Amniotic stem cell (primary cell): ENCODE measurements at regions not wholly inside any gene's neighbourhood (a gene's known extent, or its start where the extent isn't known, plus 50 kb on each side); places are given as distances from the start of the nearest gene placed in this dataset.
A peak's percentile ranks its signal among the peaks of the same experiment; 100 is the strongest.

ENCODE experiments used
- DNase-seq: peaks from one replicate; lab custom pipeline; 2025; lab: John Stamatoyannopoulos, UW

DNA sequence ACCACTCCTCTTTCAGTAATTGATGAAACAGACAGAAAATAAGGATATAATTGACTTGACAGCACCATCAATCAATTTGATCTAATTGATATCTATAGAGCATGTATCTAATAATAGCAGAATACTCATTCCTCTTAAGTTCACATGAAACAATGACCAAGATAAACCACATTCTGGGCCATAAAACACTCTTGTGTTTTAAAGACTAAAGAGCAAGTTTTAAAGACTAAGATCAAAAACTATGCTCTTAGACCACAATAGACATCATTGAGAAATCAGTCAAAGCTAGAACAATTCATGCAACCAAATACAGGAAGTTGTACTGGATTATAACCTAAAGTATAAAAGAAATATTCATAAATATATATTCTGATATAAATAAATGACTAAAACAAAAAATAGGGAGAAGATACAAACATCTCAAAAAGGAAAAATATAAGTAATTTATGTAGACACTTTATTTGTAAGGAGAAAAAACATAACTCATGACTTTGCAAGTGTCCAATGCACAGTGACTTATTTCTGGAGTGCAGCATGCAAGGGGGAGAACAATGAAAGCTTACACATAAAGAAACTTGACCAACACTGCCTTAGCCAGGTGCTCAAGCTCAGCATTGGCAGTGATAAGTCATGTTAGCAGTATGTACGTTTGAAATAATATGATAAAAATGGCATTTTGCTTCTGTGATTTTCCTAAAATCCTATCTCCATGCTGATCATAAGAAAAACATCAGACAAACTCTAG lies 312.7 kb upstream of the IGFBP3 start:
- no peak for DNase-seq

DNA sequence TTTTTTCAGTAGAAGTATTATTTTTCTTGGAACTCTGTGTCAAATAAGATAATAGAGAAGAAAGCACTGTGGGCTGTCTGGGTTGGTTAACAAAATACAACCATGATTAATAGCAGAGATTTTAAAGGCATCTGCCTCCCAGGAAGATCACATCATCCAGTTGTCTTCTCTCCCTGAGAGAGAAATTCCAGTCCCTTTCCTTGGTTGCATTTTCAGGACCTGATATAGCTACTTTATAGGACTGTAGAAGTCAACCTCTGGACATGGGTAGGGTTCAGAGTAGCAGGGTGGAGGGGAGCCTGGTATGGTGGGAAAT lies 309.9 kb upstream of the IGFBP3 start:
- no peak for DNase-seq

DNA sequence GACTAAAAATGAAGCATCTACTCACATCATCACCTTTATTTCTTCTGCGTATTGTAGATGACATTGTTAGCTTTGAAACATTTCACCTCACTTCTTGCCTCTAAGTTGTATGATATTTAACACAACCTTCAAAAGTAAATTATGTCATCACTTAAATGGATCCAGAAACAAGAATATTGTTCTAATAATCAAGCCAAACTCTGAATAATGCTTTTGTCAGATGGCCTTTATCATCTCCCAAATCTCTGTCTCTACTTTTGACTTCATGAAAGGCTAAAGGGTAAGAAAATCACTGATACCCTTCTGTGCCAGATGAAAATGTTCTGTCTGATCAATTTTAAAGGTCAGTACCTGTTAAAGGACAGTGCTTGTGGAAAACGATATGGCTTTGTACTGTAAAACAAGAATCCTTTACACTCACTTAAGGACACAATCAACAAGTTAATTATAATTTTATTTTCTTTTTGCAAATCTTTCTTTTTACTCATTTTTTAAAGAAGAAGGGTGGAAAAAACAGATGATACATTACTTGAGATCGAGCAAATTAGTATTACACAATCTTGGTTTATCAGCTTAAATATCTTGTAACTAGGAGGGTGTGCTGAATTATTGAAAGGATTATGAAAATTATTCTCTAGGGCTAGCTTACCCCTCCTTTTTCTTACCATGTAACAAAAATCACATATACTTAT lies 309.4 kb upstream of the IGFBP3 start:
- no peak for DNase-seq

DNA sequence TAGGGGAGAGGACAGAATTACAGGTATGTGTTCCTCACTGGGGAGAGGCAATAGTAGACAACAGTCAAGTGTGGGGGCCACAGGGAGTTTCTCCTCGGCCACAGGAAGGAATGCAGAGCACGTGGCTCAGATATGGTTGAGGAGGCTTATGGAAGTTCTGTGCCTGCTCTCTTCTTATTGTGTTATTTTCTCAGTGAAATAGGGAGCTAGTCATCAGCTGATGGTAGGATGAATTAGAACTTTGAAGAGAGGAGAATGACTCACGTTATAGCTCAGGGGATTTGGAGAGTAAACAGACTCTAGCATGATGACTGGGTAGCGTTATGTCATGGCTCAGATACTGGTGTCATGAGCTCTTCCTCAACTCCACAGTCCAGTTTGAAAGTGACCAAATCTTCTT lies 308.3 kb upstream of the IGFBP3 start:
- peak; percentile 72 for DNase-seq

DNA sequence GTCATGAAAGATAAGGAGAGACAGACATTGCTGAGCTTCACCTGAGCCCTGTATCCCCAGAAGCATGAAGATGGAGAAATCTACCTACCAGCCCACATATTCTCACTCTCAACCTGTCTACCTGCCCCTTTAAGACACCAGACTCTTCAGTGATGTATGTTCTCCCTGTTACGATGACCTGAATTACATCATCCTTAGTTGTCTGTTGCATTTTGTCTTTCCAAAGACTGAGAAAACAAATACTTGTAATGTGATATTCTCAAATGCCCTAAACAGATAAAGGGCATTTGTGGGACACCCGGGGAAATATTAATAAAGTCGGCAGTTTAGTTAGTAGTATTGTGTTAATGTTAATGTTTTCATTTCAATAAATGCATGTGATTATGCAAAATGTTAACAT lies 305.8 kb upstream of the IGFBP3 start:
- DNase-seq: no peak

DNA sequence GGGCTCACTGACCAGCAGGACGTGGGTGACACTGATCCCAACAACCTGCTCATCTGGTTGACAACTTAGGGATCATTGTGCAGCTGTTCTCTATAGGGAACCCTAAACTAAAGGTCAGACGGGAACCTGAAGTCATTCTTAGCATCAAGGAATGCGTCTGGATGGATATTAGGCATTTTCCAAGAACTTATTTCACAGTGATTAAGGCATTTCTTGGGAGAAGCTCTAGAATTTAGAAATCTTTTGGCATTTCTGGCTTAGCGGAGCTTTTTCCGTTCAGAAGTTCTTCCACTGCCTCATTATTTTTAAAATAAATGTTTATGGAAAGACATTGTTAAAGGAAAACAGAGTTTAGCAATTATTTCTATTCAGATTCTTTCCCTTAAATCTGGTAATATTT lies 303.3 kb upstream of the IGFBP3 start:
- DNase-seq: no peak

DNA sequence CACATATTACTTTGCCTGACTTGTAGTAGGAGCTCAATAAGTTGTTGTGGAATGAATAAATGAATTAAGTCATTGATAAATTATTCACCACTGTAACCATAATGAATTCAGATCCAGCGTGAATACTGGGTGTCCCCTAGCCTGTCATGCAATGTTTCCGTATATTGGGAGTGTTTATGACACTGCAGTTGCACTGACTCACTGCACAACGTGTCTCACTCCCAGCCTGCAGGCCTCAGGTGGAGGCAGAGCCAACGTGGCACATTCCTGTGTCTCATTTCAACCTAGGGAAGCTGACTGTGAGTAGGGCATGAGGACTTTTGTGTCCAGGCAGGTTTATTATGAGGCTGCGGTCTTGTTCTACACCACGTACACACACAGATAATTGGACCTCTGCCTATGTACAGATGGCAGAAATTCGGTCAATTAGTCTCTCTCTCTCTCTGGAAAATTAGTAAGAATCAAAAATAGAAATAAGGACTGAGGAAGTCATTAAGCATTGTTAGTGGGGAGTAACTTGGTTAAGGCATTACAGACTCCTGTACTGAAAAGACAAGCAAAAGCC lies 299.1 kb upstream of the IGFBP3 start:
- no peak for DNase-seq

DNA sequence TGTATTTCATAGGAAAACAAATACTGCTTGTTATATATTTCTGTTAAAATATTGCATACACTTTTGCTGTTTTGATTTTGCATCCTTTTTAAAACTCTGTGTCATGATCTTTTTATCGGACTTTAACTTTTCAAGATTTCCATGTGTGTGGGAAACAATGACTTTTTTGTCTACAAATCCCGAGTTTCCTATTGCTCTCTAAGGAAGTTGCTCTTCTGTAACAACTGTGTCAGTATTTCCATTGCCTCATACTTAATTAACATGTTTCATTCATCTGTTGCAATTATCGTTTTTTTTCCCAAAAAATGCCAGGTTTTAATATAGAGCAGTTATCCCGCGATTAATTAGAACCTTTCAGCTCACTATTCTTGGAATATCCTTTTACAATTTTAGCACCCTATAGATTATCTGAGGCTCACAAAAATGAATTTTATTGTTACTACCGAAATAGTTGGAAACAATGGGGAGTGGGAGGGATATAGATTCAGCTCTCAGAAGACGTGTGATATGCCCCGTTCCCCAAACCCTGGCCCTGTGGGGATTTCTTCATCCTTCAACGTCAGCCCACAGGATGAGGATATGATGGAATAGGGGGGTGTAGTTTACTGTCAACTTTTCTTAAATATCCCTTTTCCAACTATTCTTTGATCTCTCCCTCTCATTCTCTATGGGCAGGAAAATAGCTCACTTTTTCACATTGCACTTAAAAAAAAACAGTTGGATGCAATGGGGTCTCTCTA lies 297.6 kb upstream of the IGFBP3 start:
- no peak for DNase-seq

DNA sequence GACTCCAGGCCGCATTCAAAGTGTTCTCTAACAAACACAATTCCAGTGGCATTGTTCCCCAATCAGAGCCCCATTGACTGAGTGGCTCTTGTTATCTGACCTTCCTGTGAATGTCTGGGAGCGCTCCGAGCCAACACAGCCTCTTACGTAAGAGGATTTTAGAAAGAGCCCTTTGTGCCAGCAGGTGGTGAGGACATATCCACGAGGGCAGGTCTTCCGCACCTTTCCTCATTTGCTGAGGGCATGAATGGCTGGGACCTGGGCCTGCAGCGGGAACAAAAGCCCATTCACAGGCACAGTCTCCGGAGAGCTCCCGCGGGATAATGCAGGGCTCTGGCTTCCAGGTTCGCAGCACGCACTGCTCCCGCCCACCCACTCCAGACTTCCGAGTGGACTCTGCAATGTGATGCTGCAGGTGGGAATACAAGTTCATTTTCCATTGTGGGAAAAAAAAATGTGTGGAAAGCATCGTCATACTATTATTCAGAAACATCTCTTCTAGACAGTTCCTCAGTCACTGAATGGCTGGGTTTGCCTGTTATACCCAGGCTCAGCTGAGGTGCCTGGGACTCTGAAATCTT lies 295.0 kb upstream of the IGFBP3 start:
- DNase-seq: no peak

DNA sequence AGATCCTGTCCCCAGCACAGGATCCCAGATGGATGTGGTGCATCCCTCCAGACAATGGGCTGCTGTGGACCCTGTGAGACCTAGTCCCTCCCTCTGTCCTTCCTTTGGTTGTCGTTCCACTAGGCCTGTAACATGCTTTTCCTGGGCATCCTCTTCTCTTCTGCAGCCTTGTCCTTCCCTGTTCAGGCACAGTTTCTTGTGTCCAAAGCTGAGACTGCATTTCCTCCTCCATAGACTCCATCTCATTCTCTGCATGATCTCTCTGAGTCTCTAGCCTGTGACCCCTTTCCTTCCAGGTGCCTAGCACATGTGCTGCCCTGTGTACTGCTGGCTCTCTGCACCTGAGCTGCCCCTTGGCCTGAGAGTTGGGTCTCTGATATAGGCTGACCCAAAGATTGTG lies 293.5 kb upstream of the IGFBP3 start:
- DNase-seq: no peak

DNA sequence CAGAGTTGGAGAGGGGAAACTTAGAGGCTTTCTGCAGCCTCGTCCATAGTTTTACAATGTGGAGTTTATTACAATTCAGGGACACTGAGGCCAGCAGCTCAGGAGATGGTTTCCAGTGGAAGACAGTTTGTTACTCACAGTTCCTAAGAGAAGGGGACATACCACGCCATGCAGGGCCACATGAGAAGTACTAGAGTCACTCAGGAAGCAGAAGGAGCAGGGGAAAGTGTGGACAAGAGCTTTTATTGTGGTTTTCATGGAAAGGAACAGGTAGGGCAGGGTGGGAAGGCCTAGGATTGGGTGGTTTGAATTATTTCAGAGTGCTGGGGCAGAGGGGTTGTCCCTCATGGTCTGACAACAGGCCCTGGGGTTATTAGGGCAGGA lies 292.1 kb upstream of the IGFBP3 start:
- no peak for DNase-seq

DNA sequence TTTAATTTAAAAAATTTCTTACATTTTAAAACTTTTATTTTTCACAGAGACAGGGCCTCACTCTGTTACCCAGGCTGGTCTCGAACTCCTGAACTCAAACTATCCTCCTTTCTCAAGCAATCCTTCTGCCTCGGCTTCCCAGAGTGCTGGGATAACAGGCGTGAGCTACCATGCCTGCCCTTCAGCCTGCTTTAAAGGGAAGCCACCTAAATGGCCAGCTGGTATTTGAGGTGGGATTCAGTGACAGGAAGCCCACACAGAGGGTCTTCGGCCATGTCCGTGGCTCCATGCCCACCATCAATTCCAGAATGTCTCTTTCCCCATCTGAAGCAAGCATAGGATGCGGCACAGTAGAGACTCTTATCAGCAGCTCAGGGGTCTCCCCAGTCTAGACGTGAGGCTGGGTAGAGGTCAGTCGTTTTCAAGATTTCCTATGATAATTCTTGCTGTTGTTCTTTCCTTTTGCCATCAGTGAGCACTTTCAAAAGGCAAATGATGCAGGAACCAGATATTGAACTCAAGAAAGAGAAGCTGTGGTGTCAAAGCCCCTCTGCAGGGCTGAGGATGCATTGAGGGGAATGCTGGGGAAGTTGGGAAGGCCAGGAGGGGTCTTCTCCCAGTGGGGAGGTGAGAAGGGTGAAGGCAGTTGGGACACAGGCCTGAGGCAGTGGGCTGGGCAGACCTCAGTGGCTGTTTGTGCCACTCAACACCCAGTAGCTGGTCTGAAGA lies 291.5 kb upstream of the IGFBP3 start:
- DNase-seq: no peak

DNA sequence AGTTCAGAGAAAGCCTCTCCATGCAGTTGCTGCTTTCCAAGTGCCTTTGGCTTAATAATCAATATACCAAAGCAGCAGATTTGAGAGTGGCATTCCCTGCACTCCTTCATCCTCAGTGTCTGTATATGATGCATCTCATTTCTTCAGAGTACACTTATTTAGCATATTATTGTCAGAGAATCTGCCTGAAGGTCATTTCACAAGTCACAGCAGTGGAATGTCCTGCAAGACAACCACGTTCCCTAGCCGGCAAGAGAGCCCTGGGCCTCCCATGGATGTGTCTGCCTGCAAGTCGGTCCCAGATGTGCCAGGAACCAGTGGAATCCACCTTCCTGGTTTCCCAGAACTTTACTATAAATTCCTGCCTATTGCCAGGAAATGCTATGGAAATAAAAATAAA lies 289.4 kb upstream of the IGFBP3 start:
- no peak for DNase-seq

DNA sequence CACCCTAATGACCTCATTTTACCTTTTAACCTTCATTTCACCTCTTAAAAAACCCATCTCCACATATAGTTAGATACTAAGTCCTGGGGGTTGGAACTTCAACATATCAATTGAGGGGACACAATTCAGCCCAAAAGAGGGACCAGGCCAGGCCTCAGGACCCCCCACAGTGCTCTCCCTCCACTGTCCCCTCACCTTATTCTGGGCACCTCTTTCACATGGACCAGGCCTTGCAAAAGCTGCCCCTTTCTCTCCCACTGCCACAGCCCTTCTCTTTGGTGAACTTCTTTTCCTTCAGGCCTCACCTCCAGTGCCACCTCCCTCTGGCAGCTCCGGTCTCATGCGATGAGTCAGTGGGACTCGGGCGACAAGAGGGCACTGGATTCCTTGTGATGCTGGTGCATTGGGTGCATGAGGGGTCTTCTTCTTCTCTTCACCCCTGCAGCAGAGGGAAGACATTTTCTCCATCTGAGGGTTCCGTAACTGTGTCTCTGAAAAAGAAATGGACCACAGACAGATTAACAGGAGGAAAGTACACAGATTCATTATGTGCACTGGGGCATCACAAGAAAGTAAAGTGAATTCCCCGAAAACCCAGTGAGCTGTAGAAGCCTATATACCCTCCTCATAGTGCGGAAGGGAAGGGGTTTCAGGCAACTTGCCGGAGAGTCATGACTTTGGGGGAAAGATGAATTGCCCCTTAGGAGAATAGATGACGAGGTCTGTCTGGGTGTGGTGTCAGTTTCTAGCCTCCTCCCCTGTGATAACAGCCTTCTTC lies 288.7 kb upstream of the IGFBP3 start:
- no peak for DNase-seq

DNA sequence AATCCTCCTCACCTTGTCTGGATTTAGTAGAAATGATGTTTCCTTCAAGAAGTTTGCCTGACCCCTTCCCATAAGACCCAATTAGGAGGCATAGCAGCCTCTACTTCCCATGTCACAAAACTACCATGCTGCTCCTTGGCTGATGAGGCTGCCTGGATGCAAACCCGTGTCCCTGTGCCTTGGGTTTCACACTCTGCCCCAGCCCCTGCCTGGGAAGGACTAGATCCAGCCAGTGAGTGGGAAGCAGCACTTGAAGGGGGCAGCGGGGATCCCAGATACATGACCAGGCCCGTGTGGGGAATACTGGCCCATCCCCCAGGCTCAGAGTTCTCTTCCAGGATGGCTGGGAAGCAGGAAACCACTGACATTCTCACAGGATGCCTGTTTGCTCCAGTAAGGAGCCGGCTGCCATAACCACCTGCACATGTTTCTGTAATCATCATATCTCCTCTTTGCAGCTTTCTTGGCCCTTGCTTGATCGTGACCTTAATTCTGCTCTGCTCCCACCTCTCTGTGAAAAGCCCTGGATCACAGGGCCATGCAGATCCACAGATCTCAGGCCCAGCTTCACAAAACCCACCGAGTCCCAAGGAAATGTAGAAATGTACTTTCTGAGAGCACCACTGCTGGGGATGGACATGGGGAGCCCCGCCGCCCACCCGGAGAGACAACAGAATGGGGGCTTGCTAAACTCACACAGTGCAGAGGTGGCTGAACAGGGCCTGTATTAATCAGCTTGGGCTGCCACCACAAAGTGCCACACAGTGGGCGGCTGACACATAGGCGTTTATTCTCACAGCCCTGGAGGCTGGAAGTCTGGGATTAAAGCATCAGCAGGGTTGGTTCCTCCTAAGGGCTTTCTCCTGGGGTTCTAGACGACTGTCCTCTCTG lies 287.8 kb upstream of the IGFBP3 start:
- no peak for DNase-seq

DNA sequence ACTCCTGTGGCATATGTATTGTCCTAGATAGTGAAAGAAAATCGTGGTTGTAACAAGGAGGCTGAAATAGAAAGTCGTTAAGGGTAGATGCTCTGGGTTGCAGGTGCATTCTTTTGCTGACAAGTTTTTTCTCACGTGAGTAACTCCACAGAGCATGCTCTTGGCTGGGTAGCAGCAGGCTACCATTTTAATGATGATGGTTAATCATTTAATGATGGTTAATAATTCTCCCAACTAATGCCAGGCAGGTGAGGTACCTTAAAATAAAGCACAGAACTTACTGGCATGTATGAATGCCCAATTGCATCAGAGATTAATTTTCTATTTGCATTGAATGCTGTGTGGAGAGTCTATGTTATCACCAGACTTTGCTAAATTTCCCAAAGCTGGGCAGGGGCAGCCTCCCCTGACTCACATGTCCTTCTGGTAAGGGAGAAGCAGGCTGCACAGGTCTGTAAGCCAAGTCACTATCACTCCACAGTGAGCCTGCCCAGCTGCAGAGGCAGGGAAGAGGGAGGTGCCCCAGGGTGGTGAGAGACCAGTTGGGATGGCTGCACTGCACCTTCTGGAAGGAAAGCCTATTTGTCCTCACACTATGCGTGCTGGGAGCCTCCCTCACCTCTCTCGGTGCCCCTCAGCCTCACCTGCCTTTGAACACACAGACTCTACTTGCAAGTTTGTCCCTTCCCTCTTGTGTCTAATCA lies 287.0 kb upstream of the IGFBP3 start:
- no peak for DNase-seq

DNA sequence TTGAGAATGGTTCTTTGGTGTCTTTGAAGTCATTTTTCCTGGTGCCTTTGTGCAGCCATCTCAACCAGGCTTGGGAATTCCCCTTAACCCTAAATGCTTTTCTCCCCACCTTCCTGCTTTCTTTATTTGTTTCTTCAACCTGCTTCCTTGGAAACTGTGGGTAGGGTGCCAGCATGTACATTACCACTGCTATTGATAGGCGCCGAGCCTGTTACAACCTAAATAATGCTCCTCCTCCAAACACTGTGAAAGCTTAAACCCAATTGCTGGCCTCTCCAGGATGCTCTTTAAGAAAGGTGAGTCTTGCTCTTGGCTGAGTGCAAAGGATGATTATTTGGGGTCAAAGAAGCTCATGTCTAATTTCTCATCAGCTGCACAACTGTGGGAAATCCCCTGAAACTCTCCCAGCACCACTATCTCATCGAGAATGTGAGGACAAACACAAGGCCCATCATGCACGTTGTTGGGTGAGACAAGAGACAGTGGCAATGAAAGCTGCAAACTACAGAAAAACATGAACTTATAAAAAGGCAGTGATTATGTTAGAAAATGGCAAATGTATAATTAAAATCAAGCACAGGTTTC lies 285.5 kb upstream of the IGFBP3 start:
- DNase-seq: no peak

DNA sequence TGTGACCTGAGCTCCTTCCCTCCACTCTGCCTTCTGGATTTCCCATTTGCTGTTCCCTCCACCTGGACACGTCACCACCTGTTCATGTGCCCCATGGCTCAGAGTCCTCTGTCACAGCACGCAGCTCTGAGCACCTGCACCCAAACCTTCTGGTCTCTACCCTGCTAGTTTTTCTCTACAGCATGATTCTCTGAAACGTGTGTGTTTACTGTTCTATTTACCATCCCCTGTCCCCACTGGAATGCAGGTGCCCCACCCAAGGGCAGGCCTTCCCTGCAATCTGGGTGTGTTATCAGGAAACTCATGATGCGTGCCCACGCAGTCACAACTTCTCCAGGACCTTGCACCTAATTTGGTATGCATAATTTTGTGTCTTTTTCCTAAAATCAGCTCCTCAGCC lies 284.4 kb upstream of the IGFBP3 start:
- no peak for DNase-seq

DNA sequence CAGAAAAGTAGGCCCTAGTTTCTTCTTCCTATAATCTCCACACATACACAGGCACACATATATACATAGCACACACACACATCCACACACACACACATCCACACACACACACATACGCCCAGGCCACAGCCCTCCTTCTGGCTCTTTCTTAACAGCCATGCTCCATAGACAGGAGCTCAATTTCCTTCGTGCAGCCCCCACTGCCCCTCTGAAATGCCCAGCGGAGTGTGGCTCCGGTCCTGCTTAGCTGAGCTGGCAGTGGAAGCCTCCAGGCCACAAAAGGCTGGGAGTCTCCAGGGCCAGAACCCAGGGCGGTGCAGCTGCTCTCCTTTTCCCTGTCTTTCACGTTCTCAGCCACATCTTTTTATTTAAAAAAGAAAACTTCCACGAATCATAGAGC lies 282.9 kb upstream of the IGFBP3 start:
- DNase-seq: no peak
